Cerebellar cortex (tissue), 1 donor: ENCODE measurements at regions not wholly inside any gene's neighbourhood (a gene's known extent, or its start where the extent isn't known, plus 50 kb on each side); places are given as distances from the start of the nearest gene placed in this dataset.

Experiments
- DNase-seq: peaks from one replicate; pipeline ENCODE4 v3.0.0-alpha.2; 2015; ENCODE audit warnings: low spot score

DNA sequence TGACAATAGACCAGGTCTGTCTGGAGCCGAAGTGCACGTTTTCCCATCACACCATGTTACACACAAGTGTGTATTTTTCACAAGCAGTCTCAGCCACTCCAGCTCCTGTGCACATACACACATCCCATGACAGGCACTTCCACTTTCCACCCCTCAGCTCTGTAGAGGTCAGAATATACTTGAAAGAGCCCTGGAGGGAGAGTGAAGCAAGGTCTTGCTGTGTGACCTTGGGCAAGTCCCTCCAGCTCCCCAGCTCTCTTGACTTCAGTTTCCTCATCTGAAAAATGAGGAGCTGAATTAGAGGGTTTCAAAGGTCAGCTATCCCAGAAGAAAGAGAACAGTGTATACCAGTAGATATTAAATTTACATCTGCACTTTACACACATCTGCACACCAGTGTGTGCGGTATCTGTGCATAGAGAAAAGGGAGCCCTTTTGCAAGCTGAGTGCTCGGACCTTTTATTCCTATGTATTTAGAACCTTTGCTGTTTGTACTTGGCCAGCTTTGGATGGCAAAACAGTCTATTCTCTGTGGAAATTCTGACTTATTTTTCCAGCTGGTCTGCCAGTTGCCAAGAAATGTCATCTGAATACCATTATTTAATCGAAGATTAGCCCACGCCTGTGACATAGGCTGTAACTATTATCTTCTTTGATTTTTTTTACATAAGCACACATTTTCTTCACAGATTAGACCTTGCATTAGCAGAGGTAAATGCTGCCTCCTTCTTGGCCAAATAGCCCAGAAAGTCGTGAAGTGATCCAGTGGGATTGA lies 528.0 kb downstream of the BNC2 start:
- no peak for DNase-seq

DNA sequence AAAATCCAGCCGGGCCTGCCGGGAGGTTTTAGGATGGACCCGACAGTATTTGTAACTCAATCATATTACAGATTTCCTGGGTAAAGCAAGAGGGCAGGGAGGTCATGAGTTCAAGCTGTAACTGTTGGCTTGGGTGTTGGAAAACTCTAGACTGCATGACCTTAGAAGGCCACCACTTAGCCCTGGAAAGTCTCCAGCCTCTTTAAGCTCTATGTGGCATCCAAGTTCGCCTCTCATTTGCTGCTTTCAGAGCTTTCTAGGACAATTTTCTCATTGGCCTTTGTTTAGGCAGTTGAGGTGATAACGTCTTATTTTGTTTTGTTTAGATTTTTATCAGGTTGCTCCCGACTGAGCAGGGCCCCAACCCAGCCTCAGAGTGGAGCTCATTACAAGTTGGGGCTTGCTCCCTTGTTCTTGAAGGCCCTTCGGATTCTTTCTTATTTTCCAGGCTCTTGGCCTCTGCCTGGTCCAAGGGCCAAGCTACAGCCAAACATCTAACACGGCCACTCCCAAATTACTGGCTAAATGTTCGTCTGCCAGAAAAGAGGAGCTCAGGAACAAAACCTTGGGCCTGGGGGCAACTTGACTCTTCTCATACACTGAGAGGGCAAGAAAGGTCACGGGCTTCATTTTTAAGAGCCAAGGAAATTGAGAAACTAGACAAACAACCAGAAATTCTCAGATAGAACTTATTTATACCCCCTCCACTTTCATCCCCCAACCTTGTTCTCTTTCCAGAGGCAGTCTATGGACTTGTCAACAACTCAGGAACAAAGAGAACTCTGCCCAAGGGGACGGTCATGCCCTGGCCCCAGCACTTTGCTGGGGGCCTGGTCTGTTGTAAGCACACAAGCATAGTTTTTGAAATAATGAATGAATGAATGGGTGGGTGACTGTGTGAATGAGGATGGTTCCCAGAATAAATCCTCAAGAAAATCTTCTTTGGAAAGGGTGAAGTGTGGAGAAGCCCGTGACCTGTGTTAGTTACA lies 526.9 kb downstream of the BNC2 start:
- no peak for DNase-seq

DNA sequence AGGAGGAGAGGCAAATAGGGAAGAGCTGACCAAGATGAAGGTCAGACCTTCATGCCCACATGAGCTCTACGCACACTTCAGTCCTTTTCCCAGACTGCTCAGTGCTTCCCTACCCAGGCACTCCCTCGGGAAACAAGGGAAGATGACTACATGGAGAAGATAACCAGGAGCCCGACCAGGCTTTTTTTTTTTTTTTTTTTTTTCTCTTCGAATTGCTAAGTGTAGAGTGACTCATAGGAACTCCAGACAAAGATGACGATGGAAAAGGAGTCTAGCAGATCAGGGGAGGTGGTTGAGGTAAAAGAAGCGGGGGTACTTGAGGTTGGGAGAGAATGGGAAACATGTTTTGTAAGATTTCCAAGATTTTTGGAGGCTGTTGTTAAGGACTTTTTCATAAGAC lies 526.1 kb downstream of the BNC2 start:
- DNase-seq = no peak

DNA sequence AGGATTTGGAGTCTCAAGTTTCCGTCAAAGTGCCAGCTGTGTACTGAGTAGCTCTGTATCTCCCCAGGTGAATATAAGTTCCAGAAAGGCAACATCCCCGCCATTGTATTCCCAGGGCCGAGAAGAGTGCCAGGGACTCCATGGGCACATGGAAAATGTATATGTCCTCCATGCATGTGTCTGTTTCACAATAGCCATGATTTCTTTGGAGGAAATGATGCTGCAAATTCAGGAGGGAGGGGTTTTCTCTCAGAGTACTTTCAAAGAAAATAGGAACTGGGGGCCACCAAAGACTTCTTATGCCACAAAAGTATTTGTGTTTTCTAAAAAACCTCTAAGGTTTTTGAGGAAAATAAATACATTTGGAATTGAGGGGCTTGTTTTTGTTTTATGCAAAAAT lies 524.6 kb downstream of the BNC2 start:
- DNase-seq = no peak

DNA sequence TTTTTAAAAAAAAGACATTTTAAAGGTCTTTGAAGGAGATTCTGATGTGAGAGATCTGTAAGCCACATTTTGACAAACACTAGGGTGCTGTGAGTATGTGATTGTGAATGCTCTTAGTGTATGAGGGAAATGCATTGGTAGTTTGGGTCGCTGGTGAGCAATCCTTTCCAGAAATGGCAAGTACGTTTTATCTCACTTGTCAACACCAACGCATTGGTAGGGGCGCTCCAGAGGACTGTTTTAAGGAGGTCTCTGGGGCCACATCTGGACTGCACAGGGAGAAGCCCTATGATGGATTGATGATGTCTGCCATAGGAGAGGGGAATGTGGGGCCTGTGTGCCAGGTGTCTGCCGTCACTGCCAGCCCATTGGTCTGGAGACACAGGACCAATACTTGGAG lies 522.6 kb downstream of the BNC2 start:
- DNase-seq = no peak

DNA sequence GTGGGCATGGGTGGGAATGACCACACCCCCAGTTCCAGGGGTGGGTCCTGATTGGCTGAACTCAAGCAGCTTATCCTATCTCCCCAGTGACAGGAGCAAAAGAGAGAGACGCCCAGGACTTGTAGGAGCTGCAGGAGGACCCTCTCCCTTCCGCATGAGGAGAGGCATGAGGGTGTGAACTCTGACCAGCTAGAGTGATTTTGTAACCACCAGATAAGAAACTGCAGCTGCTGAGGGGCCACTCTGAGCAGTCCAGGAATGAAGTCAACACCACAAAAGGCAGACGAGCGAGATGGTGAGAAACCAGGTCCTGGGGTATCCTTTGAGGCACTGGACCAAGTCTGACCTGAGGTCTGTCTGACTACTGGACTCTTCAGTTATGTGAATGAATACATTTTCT lies 521.9 kb downstream of the BNC2 start:
- no peak for DNase-seq

DNA sequence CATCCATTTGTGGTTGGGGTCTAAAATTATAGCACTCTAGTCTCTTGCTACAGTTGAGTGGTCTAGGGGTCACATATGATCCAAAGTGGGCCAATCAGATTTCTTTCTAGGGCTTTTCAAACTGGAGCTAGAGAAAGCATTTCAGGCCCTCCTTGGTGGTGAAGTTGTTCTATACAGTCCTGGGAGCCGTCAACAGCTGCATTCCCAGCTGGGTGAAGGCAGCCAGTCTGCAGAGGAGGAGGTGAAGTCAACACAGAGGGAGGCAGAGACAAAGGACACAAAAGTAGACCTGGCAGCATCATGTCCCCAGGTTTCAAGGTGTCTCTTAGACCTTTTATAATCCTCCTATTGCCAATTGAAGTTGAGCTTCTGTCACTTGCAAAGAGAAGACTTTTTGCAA lies 518.2 kb downstream of the BNC2 start:
- DNase-seq = no peak

DNA sequence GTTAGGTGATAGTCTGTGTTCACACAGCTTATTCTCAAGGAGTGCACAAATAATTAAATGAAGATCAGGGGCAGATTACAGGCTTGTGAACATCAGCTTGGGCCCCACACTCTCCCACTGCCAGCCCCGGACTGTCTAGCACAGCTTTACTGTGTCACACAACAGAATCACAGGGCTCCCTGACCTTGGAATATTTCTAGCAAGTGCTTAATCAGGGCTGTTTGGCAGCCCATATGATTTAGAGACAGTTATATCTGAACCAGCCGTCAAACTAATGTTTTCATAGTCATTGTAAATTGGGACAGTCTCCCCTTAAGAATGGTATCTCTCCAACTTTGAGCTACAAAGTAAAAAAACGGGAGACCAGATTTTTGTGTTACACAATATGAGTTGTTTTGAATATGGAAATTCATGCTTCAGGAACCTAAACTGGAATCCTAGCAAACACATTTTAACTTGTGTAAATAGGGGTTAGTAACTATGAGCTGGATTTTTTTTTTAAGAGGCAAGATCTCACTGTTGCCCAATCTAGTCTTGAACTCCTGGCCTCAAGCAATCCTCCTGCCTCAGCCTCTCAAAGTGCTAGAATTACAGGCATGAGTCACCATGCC lies 517.6 kb downstream of the BNC2 start:
- DNase-seq = no peak

DNA sequence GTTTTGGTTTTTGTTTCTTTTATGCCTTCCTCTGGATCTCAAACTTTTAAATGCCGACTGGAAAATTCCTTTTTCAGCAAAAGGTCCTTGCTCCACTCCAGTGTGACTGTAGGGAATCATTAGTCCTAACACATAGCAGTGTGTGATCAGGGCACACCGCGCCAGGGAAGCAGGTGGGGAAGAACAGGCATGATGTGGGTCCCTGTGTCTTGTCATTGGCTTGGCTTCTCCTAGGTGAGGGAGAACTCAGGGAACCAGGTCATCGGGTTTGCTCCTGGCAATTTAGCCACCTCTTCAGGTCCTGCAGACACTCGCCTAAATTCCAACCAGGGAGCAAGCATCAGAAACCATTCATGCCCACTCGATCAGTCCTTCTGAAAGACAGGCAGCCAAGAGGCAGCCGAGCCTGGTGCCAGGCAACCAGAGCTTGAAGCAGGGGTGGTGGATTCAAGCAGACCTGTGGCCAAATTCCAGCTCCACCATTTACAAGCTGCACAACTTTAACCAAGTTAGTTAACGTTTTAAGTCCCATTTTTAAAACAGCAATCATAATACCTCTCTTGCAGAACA lies 514.2 kb downstream of the BNC2 start:
- DNase-seq = no peak

DNA sequence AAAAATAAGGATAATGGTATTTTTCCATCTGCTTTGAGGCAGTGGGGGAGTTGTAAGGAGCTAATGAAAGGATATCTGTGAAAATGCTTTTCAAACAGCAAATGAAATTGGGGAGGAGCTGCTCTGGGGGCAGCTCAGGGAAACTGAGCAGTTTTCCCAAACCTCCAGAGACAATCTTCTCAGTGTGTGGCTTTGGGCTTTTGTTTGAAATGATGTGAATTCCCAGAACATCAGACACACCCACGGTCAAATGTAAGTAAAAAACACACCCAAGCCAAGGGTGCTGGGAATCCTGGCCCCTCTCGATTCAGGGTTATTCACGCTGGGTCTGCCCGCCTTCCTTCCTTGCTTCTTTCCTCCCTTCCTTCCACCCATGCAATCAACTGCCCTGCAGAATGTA lies 512.6 kb downstream of the BNC2 start:
- DNase-seq = no peak

DNA sequence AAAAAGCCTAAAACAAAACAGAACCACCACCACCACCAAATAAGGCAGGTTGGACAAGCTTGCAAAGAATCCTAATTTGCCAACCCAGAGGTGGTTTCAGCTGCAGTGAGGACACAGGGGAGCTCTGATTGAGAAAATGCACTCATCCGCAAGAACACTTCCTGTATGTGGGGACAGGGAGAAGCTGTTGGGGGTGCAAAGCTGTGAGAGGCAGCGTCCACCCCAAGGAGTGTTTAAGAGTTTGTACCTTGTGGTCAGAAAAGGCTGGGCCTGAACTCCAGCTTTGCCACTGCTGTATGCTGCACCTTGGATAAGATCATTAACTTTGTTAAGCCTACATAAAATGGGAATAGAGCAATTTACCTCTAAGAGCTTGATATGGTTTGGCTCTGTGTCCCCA lies 511.7 kb downstream of the BNC2 start:
- DNase-seq = no peak
